Loucy (cell line): ENCODE measurements at regions not wholly inside any gene's neighbourhood (a gene's known extent, or its start where the extent isn't known, plus 50 kb on each side); places are given as distances from the start of the nearest gene placed in this dataset.

ENCODE experiments used
- CTCF ChIP-seq: fragments of 200-600 bp; sonication (generic); conservative IDR thresholded peaks from 2 replicates; pipeline ENCODE4 v1.5.1; 2014; ENCODE audit warnings: mild to moderate bottlenecking, antibody characterized with exemption, low read length
- EZH2phosphoT487 ChIP-seq: fragments of 200-600 bp; IDR thresholded peaks from 2 replicates; pipeline ENCODE4 v1.6.1; 2018; ENCODE audit warnings: antibody characterized with exemption, mild to moderate bottlenecking, moderate library complexity, borderline replicate concordance

GRCh38 chr4:179927473-179927872, 2315.7 kb upstream of the TENM3 start:
- no peak for TF ChIP-seq CTCF
- no peak for TF ChIP-seq EZH2phosphoT487
